Type B pancreatic cell (in vitro differentiated cells): ENCODE measurements at regions not wholly inside any gene's neighbourhood (a gene's known extent, or its start where the extent isn't known, plus 50 kb on each side); places are given as distances from the start of the nearest gene placed in this dataset.

Experiments
- DNase-seq: peaks from one replicate; pipeline ENCODE4 v3.0.0; 2021; ENCODE audit warnings: mixed read lengths; ENCODE audit not compliant: unreplicated experiment; ENCODE audit errors: extremely low spot score
- H3K27ac Mint-ChIP-seq: 2 replicates; pipeline ENCODE4 v1.8.0; 2021; ENCODE audit warnings: mild to moderate bottlenecking, mixed read lengths
- H3K27me3 Mint-ChIP-seq: 2 replicates; pipeline ENCODE4 v1.8.0; 2021; ENCODE audit warnings: mixed read lengths
- H3K36me3 Mint-ChIP-seq: 2 replicates; pipeline ENCODE4 v1.8.0; 2021; ENCODE audit warnings: mixed read lengths
- H3K4me1 Mint-ChIP-seq: one replicate; pipeline ENCODE4 v1.8.0; 2021; ENCODE audit warnings: mixed read lengths; ENCODE audit not compliant: unreplicated experiment
- H3K4me3 Mint-ChIP-seq: 2 replicates; pipeline ENCODE4 v1.8.0; 2021; ENCODE audit warnings: mild to moderate bottlenecking, mixed read lengths
- H3K9me3 Mint-ChIP-seq: 2 replicates; pipeline ENCODE4 v1.8.0; 2021; ENCODE audit warnings: mixed read lengths
- TF ChIP-seq, protein P1 (sequence below): fragments of 200-600 bp; sonication (generic); conservative IDR thresholded peaks from 2 replicates; pipeline ENCODE4 v1.5.0; 2021; ENCODE audit warnings: antibody characterized with exemption, mild to moderate bottlenecking

DNA sequence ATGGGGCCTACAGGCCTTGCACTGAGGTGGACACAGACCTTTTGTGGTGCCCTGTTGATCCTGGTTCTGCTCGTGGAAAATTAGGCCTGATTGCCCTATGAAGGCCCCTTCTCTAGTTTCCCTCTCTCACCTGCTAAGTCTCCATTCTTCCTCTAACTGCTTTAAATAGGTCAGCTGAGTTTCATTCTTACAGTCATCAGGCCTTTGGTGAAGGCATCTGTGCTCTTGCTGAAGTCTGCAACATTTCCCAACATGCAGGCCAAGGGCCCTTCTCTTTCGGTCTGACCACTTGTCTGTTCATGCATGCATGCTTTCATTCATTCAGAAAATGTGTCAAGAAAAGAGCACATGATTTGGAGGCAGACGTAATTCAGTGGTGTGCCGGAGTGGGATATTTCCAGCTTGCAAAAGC is 244.0 kb downstream of the BUB3 start:
- peaks cover 25% of the 10 kb centered on the region for H3K27me3 Mint-ChIP-seq
- H3K9me3 Mint-ChIP-seq = peaks cover 4% of the 10 kb centered on the region
- peaks cover 3% of the 10 kb centered on the region for H3K36me3 Mint-ChIP-seq
- TF ChIP-seq, protein P1, sequence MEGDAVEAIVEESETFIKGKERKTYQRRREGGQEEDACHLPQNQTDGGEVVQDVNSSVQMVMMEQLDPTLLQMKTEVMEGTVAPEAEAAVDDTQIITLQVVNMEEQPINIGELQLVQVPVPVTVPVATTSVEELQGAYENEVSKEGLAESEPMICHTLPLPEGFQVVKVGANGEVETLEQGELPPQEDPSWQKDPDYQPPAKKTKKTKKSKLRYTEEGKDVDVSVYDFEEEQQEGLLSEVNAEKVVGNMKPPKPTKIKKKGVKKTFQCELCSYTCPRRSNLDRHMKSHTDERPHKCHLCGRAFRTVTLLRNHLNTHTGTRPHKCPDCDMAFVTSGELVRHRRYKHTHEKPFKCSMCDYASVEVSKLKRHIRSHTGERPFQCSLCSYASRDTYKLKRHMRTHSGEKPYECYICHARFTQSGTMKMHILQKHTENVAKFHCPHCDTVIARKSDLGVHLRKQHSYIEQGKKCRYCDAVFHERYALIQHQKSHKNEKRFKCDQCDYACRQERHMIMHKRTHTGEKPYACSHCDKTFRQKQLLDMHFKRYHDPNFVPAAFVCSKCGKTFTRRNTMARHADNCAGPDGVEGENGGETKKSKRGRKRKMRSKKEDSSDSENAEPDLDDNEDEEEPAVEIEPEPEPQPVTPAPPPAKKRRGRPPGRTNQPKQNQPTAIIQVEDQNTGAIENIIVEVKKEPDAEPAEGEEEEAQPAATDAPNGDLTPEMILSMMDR = no peak
- no peaks in the 10 kb centered on the region for H3K4me1 Mint-ChIP-seq
- DNase-seq = no peak
- H3K27ac Mint-ChIP-seq = no peak overlapping the region
- no peak overlapping the region for H3K4me3 Mint-ChIP-seq

DNA sequence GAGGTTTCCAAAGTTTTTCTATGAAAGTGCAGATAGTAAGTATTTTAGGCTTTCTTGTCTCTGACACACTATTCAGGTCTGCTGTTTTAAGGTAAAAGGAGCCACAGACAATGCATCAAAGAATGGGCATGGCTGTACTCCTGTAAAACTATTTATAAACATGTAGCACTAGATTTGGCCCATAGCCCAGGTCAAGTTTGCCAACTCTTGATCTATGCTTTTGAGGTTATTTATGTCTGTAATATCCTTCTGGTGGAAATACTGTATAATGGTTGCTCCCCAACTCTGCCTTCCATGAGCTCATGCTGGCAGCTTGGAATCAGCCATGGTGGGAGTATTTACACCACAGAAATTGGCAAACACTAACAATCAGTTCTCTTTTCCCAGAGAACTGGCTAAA is 244.6 kb downstream of the BUB3 start:
- peaks cover 4% of the 10 kb centered on the region for H3K9me3 Mint-ChIP-seq
- H3K4me3 Mint-ChIP-seq = no peak overlapping the region
- H3K36me3 Mint-ChIP-seq = peaks cover 3% of the 10 kb centered on the region
- no peak overlapping the region for H3K27ac Mint-ChIP-seq
- DNase-seq = no peak
- H3K27me3 Mint-ChIP-seq = peaks cover 25% of the 10 kb centered on the region
- no peaks in the 10 kb centered on the region for H3K4me1 Mint-ChIP-seq
- TF ChIP-seq, protein P1 = no peak

DNA sequence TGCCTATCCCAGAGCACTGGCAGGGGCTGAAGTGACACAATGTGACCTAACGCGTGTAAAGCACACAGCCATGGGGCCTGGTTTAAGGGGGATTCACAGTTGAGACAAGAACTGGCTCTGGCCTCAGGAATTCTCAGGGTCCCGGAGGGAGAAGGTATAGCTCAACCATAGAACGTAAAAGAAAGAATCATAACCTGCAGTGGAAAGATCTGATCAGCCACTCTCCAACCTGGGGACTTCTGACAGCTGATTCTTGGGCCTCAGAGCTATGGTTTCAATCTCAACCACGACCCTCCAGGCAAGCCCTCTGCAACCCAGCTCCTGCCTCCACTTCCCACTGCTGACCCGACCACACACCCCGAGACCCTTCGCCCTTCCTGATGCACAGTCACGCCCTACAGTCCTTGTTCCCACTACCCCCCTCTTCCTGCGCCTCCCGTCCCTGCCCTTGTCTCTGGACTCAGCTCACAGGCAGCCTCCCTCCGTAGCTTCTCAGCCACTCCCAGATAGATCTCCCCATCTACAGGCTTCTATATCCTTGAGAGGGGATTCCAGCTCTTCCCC is 245.2 kb downstream of the BUB3 start:
- Mint-ChIP-seq H3K36me3 (peaks cover 3% of the 10 kb centered on the region), H3K4me1 (no peaks in the 10 kb centered on the region), H3K27ac (no peak overlapping the region), H3K4me3 (no peak overlapping the region), H3K9me3 (peaks cover 5% of the 10 kb centered on the region), H3K27me3 (peaks cover 26% of the 10 kb centered on the region)
- TF ChIP-seq, protein P1 = no peak
- no peak for DNase-seq

DNA sequence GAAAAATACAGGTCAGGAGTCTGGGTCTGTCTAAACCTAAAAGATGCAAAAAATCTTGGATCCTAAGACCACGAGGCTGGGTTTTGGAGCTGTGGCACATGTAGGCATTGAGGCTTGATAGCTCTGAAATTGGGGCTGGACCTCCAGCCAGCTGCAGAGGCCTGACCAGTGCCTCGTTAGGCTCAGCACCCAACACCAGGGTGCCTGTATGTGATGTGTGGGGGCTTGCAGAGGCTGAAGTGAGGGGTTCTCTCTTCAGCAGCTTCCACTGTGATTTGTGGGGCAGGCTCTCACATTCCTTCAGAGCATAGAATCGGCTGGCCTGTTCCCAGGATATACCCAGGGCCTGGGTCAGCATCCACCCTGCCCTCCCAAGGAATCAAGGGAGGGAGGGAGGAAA is 247.8 kb downstream of the BUB3 start:
- DNase-seq = no peak
- no peak overlapping the region for H3K4me3 Mint-ChIP-seq
- H3K4me1 Mint-ChIP-seq = no peaks in the 10 kb centered on the region

DNA sequence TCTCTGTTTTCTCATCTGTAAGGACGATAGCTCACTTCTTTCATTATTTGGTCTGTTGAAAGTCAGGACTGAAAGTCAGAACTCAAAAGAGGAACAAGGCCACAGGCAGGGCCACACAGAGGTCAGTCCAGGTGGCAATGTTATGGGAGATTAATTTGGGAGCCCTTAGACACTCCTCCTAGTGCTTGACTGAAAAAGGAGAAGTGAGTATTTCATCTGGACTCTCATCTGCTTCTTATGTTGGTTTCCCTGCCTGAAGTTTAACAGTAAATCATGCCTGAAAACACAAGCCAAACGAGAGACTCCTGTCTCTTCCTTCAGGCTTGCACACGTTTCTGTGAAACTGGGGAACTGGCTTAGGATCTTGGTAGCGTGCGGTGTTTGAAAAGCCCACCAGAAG is 248.5 kb downstream of the BUB3 start:
- H3K27ac Mint-ChIP-seq = no peak overlapping the region
- H3K4me3 Mint-ChIP-seq = no peak overlapping the region
- peaks cover 44% of the 10 kb centered on the region for H3K27me3 Mint-ChIP-seq
- DNase-seq = no peak
- H3K4me1 Mint-ChIP-seq = no peaks in the 10 kb centered on the region
- peaks cover 16% of the 10 kb centered on the region for H3K9me3 Mint-ChIP-seq
- H3K36me3 Mint-ChIP-seq = no peaks in the 10 kb centered on the region
- TF ChIP-seq, protein P1 = no peak

More for the DNA sequence above, 247.8 kb downstream of the BUB3 start:
- H3K27ac Mint-ChIP-seq = no peak overlapping the region
- H3K9me3 Mint-ChIP-seq = peaks cover 16% of the 10 kb centered on the region
- H3K36me3 Mint-ChIP-seq = no peaks in the 10 kb centered on the region
- TF ChIP-seq, protein P1 = no peak
- H3K27me3 Mint-ChIP-seq = peaks cover 41% of the 10 kb centered on the region

DNA sequence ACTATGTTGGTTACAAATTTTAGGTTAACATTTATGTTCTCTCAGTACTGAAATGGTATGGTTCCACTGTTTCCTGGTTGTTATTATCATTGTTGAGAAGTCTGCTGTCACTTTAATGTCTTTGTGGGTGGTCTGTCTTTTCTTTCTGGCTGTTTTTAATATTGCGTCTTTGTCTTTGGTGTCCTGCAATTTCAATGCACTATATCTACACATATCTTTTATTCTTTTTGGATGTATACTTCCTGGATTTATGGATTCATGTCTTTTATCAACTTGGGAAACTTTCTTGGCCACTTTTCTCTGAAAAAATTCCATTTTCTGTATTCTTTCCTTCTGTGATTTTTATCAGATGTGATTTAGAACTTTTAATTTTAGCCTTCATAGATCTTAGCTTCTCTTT is 250.2 kb downstream of the BUB3 start:
- H3K9me3 Mint-ChIP-seq = peaks cover 20% of the 10 kb centered on the region
- peaks cover 53% of the 10 kb centered on the region for H3K27me3 Mint-ChIP-seq
- no peaks in the 10 kb centered on the region for H3K4me1 Mint-ChIP-seq
- H3K36me3 Mint-ChIP-seq = no peaks in the 10 kb centered on the region
- TF ChIP-seq, protein P1 = no peak
- H3K4me3 Mint-ChIP-seq = no peak overlapping the region
- DNase-seq = no peak
- no peak overlapping the region for H3K27ac Mint-ChIP-seq
